Nephron progenitor cell (in vitro differentiated cells): ENCODE measurements at regions not wholly inside any gene's neighbourhood (a gene's known extent, or its start where the extent isn't known, plus 50 kb on each side); places are given as distances from the start of the nearest gene placed in this dataset.

Experiments
- DNase-seq: peaks from one replicate; pipeline ENCODE4 v3.0.0; 2021
- H3K27ac Mint-ChIP-seq: 2 replicates; pipeline ENCODE4 v1.8.0; 2021; ENCODE audit warnings: mild to moderate bottlenecking, moderate library complexity, mixed read lengths
- H3K27me3 Mint-ChIP-seq: 2 replicates; pipeline ENCODE4 v1.8.0; 2021; ENCODE audit warnings: mild to moderate bottlenecking, low read depth, mixed read lengths; ENCODE audit not compliant: poor library complexity
- H3K36me3 Mint-ChIP-seq: 2 replicates; pipeline ENCODE4 v1.8.0; 2021; ENCODE audit warnings: low read depth, mixed read lengths
- H3K4me1 Mint-ChIP-seq: 2 replicates; pipeline ENCODE4 v1.8.0; 2021; ENCODE audit warnings: mixed read lengths
- H3K4me3 Mint-ChIP-seq: 2 replicates; pipeline ENCODE4 v1.8.0; 2021; ENCODE audit warnings: mild to moderate bottlenecking, moderate library complexity, mixed read lengths
- H3K9me3 Mint-ChIP-seq: 2 replicates; pipeline ENCODE4 v1.8.0; 2021; ENCODE audit warnings: mild to moderate bottlenecking, moderate library complexity, mixed read lengths
- CTCF ChIP-seq: fragments of 200-600 bp; sonication (generic); IDR thresholded peaks from 2 replicates; pipeline ENCODE4 v1.5.0; 2021; ENCODE audit warnings: antibody characterized with exemption

- Mint-ChIP-seq H3K4me1 (no peaks in the 10 kb centered on the region), H3K4me3 (no peak overlapping the region)
- no peak for DNase-seq
Observed at GRCh38 chr12:74610711-74611110, 73.1 kb downstream of the ATXN7L3B start.

GRCh38 chr12:74614426-74614825, 76.8 kb downstream of the ATXN7L3B start:
- TF ChIP-seq CTCF: no peak
- no peak for DNase-seq
- no peaks in the 10 kb centered on the region for H3K36me3 Mint-ChIP-seq
- H3K4me1 Mint-ChIP-seq: no peaks in the 10 kb centered on the region
- H3K4me3 Mint-ChIP-seq: no peak overlapping the region
- H3K27ac Mint-ChIP-seq: no peak overlapping the region
- peaks cover 3% of the 10 kb centered on the region for H3K27me3 Mint-ChIP-seq
- no peaks in the 10 kb centered on the region for H3K9me3 Mint-ChIP-seq

More at GRCh38 chr12:74610711-74611110, 73.1 kb downstream of the ATXN7L3B start:
- no peak overlapping the region for H3K27ac Mint-ChIP-seq
- H3K9me3 Mint-ChIP-seq: no peaks in the 10 kb centered on the region
- H3K27me3 Mint-ChIP-seq: peaks cover 8% of the 10 kb centered on the region
- H3K36me3 Mint-ChIP-seq: no peaks in the 10 kb centered on the region
- no peak for TF ChIP-seq CTCF

GRCh38 chr12:74619084-74619483, 81.4 kb downstream of the ATXN7L3B start:
- no peaks in the 10 kb centered on the region for H3K27me3 Mint-ChIP-seq
- no peak overlapping the region for H3K4me3 Mint-ChIP-seq
- no peaks in the 10 kb centered on the region for H3K9me3 Mint-ChIP-seq
- no peaks in the 10 kb centered on the region for H3K36me3 Mint-ChIP-seq
- DNase-seq: no peak
- H3K27ac Mint-ChIP-seq: no peak overlapping the region
- TF ChIP-seq CTCF: no peak
- H3K4me1 Mint-ChIP-seq: no peaks in the 10 kb centered on the region

GRCh38 chr12:74619884-74620283, 82.2 kb downstream of the ATXN7L3B start:
- no peaks in the 10 kb centered on the region for H3K27me3 Mint-ChIP-seq
- no peak overlapping the region for H3K27ac Mint-ChIP-seq
- no peak for DNase-seq
- H3K36me3 Mint-ChIP-seq: no peaks in the 10 kb centered on the region
- no peaks in the 10 kb centered on the region for H3K9me3 Mint-ChIP-seq
- no peaks in the 10 kb centered on the region for H3K4me1 Mint-ChIP-seq
- H3K4me3 Mint-ChIP-seq: no peak overlapping the region
- TF ChIP-seq CTCF: no peak

GRCh38 chr12:74620921-74621320, 83.3 kb downstream of the ATXN7L3B start:
- no peak overlapping the region for H3K4me3 Mint-ChIP-seq

More at GRCh38 chr12:74620921-74621320, 83.3 kb downstream of the ATXN7L3B start:
- Mint-ChIP-seq H3K9me3 (no peaks in the 10 kb centered on the region), H3K27ac (no peak overlapping the region), H3K4me1 (no peaks in the 10 kb centered on the region), H3K27me3 (no peaks in the 10 kb centered on the region), H3K36me3 (no peaks in the 10 kb centered on the region)
- no peak for TF ChIP-seq CTCF
- DNase-seq: no peak
